Mucosa of descending colon (tissue), 3 donors: ENCODE measurements at regions not wholly inside any gene's neighbourhood (a gene's known extent, or its start where the extent isn't known, plus 50 kb on each side); places are given as distances from the start of the nearest gene placed in this dataset.

Experiments
- ATAC-seq: fragments of 200-7000 bp; cut with Tn5 transposase; one replicate; pipeline ENCODE4 v1.9.1; 2020; ENCODE audit warnings: mild to moderate bottlenecking, moderate library complexity
- DNase-seq, 3 donors: peaks; one replicate each; pipeline ENCODE4 v3.0.0-alpha.2; 2020
- H3K36me3 ChIP-seq: fragments of 200-600 bp; one replicate; pipeline ENCODE4 v1.8.0; 2021; ENCODE audit warnings: low read depth, mild to moderate bottlenecking
- H3K4me1 ChIP-seq: fragments of 200-600 bp; one replicate; pipeline ENCODE4 v1.8.0; 2021; ENCODE audit warnings: low read depth, mild to moderate bottlenecking
- H3K4me3 ChIP-seq: fragments of 200-600 bp; one replicate; pipeline ENCODE4 v1.8.0; 2021; ENCODE audit warnings: mild to moderate bottlenecking
- H3K9me3 ChIP-seq: fragments of 200-600 bp; one replicate; pipeline ENCODE4 v1.8.0; 2021; ENCODE audit warnings: mild to moderate bottlenecking
- intact Hi-C, 2 donors: fragments of 100-400 bp; cut with DNase I in 1 of 2; cut with micrococcal nuclease in 1 of 2; formaldehyde crosslinking; loops; one replicate each; pipeline versions ENCODE4 v1.11.0 to v1.11.1; 2022; cut with DNase I, micrococcal nuclease
- TF ChIP-seq, protein P1 (sequence below): fragments of 200-600 bp; IDR thresholded peaks from one replicate; pipeline ENCODE4 v1.8.0; 2022; ENCODE audit warnings: antibody characterized with exemption, mild to moderate bottlenecking
- donor health status: DM: no; HTN: no; CAD: no; lungs with moderate emphysema.
- donor health status: DM: no; HTN: no; CAD: no.
- donor health status: DM: no; HTN: yes; CAD: no.

GRCh38 chr15:27685644-27686043 lies 413.5 kb downstream of the OCA2 start:
- H3K9me3 ChIP-seq: peaks cover 63% of the 10 kb centered on the region
- ATAC-seq (no peak), DNase-seq (no peak)
- intact Hi-C loops: no loop called here
- H3K4me1 ChIP-seq: no peaks in the 10 kb centered on the region
- TF ChIP-seq, protein P1, sequence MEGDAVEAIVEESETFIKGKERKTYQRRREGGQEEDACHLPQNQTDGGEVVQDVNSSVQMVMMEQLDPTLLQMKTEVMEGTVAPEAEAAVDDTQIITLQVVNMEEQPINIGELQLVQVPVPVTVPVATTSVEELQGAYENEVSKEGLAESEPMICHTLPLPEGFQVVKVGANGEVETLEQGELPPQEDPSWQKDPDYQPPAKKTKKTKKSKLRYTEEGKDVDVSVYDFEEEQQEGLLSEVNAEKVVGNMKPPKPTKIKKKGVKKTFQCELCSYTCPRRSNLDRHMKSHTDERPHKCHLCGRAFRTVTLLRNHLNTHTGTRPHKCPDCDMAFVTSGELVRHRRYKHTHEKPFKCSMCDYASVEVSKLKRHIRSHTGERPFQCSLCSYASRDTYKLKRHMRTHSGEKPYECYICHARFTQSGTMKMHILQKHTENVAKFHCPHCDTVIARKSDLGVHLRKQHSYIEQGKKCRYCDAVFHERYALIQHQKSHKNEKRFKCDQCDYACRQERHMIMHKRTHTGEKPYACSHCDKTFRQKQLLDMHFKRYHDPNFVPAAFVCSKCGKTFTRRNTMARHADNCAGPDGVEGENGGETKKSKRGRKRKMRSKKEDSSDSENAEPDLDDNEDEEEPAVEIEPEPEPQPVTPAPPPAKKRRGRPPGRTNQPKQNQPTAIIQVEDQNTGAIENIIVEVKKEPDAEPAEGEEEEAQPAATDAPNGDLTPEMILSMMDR: no peak
- no peaks in the 10 kb centered on the region for H3K36me3 ChIP-seq
- H3K4me3 ChIP-seq: no peak overlapping the region

DNA sequence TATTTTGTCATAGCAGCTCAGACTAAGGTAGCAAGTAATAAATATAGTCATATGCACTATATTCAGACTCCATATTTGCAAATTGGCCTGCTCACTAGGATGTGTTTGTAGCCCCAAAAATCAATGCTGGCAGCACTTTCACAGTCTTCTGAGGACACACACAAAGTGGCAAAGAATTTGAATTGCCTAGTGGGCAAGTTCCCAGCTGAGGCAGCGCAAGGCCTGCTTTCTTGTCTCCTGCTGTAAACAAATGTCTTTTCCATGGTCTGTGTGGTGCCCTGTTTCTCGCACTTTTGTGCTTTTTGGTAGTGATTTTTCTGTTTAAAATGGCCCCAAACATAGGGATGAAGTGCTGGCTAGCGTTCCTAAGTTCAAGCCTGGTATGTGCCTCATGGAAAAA lies 416.0 kb downstream of the OCA2 start:
- TF ChIP-seq, protein P1: no peak
- Histone ChIP-seq H3K9me3 (peaks cover 47% of the 10 kb centered on the region), H3K36me3 (no peaks in the 10 kb centered on the region), H3K4me1 (no peaks in the 10 kb centered on the region), H3K4me3 (no peak overlapping the region)
- intact Hi-C loops: no loop called here
- ATAC-seq (no peak), DNase-seq (no peak)

DNA sequence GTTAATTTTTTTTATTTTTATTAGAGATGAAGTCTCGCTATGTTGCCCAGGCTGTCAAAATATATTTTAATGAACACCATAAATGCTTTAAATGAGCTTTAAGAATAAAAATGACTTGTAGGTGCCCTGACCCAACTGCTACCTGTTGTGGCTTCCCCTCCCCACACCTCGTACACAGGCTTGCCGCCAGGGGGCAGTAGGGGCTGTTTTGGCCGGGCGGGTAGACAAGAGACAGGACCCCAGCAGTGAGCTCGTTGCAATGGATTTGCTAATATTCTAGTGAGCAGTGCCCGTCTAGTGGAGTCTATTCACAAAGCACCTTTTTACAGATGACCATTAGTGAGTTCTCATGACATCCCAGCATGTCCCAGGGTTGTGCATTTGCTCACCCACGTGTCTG lies 418.1 kb downstream of the OCA2 start:
- DNase-seq (no peak), ATAC-seq (no peak)
- Histone ChIP-seq H3K4me3 (no peak overlapping the region), H3K36me3 (no peaks in the 10 kb centered on the region), H3K4me1 (no peaks in the 10 kb centered on the region), H3K9me3 (peaks cover 52% of the 10 kb centered on the region)
- intact Hi-C loops: no loop called here
- TF ChIP-seq, protein P1: no peak

GRCh38 chr15:27679731-27680471 lies 419.2 kb downstream of the OCA2 start:
- TF ChIP-seq, protein P1: no peak
- ATAC-seq: no peak
- Histone ChIP-seq H3K9me3 (peaks cover 52% of the 10 kb centered on the region), H3K36me3 (no peaks in the 10 kb centered on the region), H3K4me3 (no peak overlapping the region), H3K4me1 (no peaks in the 10 kb centered on the region)
- no peak for DNase-seq
- intact Hi-C loops: no loop called here

DNA sequence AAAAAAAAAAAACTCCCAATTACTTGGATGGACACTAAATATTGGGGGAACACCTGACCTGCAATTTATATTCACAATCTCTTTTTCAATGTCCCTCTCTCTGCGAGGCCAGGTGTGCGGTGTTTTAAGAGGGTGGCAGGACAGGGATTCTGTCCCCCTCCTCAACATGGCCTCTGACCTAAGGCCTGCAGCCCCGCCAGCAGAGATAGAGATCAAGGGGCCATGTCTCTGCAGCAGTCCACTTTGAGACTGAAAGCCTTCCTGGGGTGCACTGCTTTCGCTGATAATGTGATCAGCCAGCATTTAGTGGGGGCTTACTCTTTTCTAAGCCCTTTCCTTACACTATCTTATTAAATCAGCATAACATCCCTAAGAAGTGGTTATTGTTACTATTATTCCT lies 419.9 kb downstream of the OCA2 start:
- no peak for DNase-seq
- no peak for ATAC-seq
- H3K9me3 ChIP-seq: peaks cover 52% of the 10 kb centered on the region
- no peak overlapping the region for H3K4me3 ChIP-seq
- H3K4me1 ChIP-seq: no peaks in the 10 kb centered on the region
- TF ChIP-seq, protein P1: no peak
- no peaks in the 10 kb centered on the region for H3K36me3 ChIP-seq
- intact Hi-C loops: no loop called here

- Histone ChIP-seq H3K36me3 (no peaks in the 10 kb centered on the region), H3K9me3 (peaks cover 52% of the 10 kb centered on the region), H3K4me1 (no peaks in the 10 kb centered on the region), H3K4me3 (no peak overlapping the region)
- DNase-seq (no peak), ATAC-seq (no peak)
- TF ChIP-seq, protein P1: no peak
- intact Hi-C loops: no loop called here
Measured at GRCh38 chr15:27677951-27678350, 421.2 kb downstream of the OCA2 start.
